Panc1 (cell line): ENCODE measurements at regions not wholly inside any gene's neighbourhood (a gene's known extent, or its start where the extent isn't known, plus 50 kb on each side); places are given as distances from the start of the nearest gene placed in this dataset.

ENCODE experiments used
- ATAC-seq: fragments of 200-7000 bp; cut with Tn5 transposase; 2 replicates; pipeline ENCODE4 v1.9.1; 2020; ENCODE audit warnings: mild to moderate bottlenecking, moderate library complexity
- BruUV-seq: library from RNA; stranded (reverse); fragments of 400-500 nt; replicated peaks from 2 replicates; lab custom pipeline; 2021; lab: Mats Ljungman, UMichigan
- CTCF ChIA-PET: fragments of 300-600 bp; sonication (Branson Sonifier 250); formaldehyde crosslinking; loops from one replicate; lab custom pipeline; 2022; ENCODE audit warnings: antibody characterized with exemption; lab: Charles Lee
- POLR2A ChIA-PET: fragments of 300-600 bp; sonication (Branson Sonifier 250); formaldehyde crosslinking; loops from one replicate; lab custom pipeline; 2022; ENCODE audit warnings: antibody characterized with exemption; lab: Charles Lee
- DNase-seq: peaks from one replicate; pipeline ENCODE4 v3.0.0-alpha.2; 2010; ENCODE audit warnings: low read depth, low spot score
- H3K27ac ChIP-seq: 2 replicates; pipeline ENCODE4 v1.5.1; 2011; ENCODE audit warnings: mild to moderate bottlenecking, low read length, inconsistent platforms
- H3K27me3 ChIP-seq: fragments of 200-500 bp; sonication (Bioruptor generic); 2 replicates; pipeline ENCODE4 v1.6.0; 2014; ENCODE audit warnings: low read length, inconsistent platforms; ENCODE audit not compliant: control insufficient read depth, insufficient read depth
- H3K36me3 ChIP-seq: fragments of 200-500 bp; sonication (Bioruptor generic); 2 replicates; pipeline ENCODE4 v1.5.1; 2014; ENCODE audit warnings: inconsistent platforms, mild to moderate bottlenecking, low read length, moderate library complexity; ENCODE audit not compliant: control insufficient read depth, insufficient read depth
- H3K4me1 ChIP-seq: 2 replicates; pipeline ENCODE4 v1.5.1; 2011; ENCODE audit warnings: inconsistent platforms, mild to moderate bottlenecking, low read length, moderate library complexity; ENCODE audit not compliant: control insufficient read depth, insufficient read depth
- H3K4me3 ChIP-seq, 2 experiments: 2 replicates each; pipeline ENCODE4 v1.5.1; 2011 to 2012; ENCODE audit warnings: low read depth in 2 of 2, low read length in 2 of 2, mild to moderate bottlenecking in 2 of 2, inconsistent platforms in 1 of 2, moderate library complexity in 1 of 2
- H3K9me3 ChIP-seq: fragments of 200-500 bp; sonication (Bioruptor generic); 2 replicates; pipeline ENCODE4 v1.5.1; 2014; ENCODE audit warnings: low read depth, mild to moderate bottlenecking, inconsistent platforms, low read length, moderate library complexity; ENCODE audit not compliant: control insufficient read depth, insufficient read depth
- POLR2AphosphoS5 ChIP-seq: IDR thresholded peaks from 2 replicates; pipeline ENCODE4 v1.6.1; 2012; ENCODE audit warnings: mild to moderate bottlenecking, low read depth, low read length, moderate library complexity
- SIN3A ChIP-seq: IDR thresholded peaks from 2 replicates; pipeline ENCODE4 v1.6.1; 2012; ENCODE audit warnings: low read depth, mild to moderate bottlenecking, low read length, moderate library complexity, borderline replicate concordance; ENCODE audit not compliant: insufficient read depth
- TCF7L2 ChIP-seq: IDR thresholded peaks from 2 replicates; pipeline ENCODE4 v1.6.1; 2011; ENCODE audit warnings: mild to moderate bottlenecking, low read depth, low read length, inconsistent platforms
- in situ Hi-C: cut with HindIII; loops from 2 replicates; pipeline ENCODE4 v1.10.0; 2016; ENCODE audit warnings: low sequenced_read_pairs, low pct_unique_long_range_greater_than_20kb
- intact Hi-C: fragments of 100-400 bp; cut with micrococcal nuclease; formaldehyde crosslinking; loops from one replicate; pipeline ENCODE4 v1.10.0; 2022; ENCODE audit not compliant: unreplicated experiment
- TF ChIP-seq, protein P1 (sequence below): fragments of 450-650 bp; IDR thresholded peaks from 2 replicates; pipeline ENCODE4 v1.5.1; 2017; ENCODE audit warnings: mild to moderate bottlenecking
- TF ChIP-seq, protein P2 (sequence below), 2 experiments: IDR thresholded peaks; 2 replicates each; pipeline ENCODE4 v1.6.1; 2011 to 2012; ENCODE audit warnings: low read depth in 2 of 2, control low read depth in 1 of 2, low read length in 1 of 2, mild to moderate bottlenecking in 1 of 2, moderate library complexity in 1 of 2; ENCODE audit not compliant: insufficient read depth in 1 of 2

DNA sequence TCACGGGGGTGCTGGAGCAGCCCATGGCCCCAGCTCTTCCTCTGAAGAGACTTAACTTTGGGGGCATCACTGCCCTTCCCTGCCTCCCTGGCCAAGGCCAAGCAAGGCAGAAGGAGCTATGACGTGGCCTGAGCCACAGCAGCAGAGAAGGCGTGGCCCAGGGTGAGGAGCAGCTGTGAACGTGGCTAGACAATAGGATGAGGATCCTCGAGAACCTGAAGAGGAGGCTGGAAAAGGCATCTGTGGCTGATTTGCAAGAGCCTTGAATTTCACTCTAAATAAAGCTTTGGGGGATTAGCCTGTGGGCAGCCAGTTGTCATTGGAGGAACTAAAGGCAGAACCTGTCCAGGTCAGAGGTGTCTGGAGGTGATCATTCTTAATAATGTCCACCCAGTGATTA, 652.9 kb upstream of the ID2 start:
- CTCF ChIA-PET, result no interaction called here
- intact Hi-C loops (no loop called here), in situ Hi-C loops (no loop called here)
- Histone ChIP-seq H3K36me3 (no peaks in the 10 kb centered on the region), H3K27me3 (no peaks in the 10 kb centered on the region), H3K4me1 (no peaks in the 10 kb centered on the region), H3K4me3 (no peak overlapping the region), H3K27ac (no peak overlapping the region), H3K9me3 (no peaks in the 10 kb centered on the region)
- DNase-seq (no peak), ATAC-seq (no peak)
- TF ChIP-seq POLR2AphosphoS5 (no peak), SIN3A (no peak), TCF7L2 (no peak)
- TF ChIP-seq, protein P1, sequence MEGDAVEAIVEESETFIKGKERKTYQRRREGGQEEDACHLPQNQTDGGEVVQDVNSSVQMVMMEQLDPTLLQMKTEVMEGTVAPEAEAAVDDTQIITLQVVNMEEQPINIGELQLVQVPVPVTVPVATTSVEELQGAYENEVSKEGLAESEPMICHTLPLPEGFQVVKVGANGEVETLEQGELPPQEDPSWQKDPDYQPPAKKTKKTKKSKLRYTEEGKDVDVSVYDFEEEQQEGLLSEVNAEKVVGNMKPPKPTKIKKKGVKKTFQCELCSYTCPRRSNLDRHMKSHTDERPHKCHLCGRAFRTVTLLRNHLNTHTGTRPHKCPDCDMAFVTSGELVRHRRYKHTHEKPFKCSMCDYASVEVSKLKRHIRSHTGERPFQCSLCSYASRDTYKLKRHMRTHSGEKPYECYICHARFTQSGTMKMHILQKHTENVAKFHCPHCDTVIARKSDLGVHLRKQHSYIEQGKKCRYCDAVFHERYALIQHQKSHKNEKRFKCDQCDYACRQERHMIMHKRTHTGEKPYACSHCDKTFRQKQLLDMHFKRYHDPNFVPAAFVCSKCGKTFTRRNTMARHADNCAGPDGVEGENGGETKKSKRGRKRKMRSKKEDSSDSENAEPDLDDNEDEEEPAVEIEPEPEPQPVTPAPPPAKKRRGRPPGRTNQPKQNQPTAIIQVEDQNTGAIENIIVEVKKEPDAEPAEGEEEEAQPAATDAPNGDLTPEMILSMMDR, result no peak
- TF ChIP-seq, protein P2, sequence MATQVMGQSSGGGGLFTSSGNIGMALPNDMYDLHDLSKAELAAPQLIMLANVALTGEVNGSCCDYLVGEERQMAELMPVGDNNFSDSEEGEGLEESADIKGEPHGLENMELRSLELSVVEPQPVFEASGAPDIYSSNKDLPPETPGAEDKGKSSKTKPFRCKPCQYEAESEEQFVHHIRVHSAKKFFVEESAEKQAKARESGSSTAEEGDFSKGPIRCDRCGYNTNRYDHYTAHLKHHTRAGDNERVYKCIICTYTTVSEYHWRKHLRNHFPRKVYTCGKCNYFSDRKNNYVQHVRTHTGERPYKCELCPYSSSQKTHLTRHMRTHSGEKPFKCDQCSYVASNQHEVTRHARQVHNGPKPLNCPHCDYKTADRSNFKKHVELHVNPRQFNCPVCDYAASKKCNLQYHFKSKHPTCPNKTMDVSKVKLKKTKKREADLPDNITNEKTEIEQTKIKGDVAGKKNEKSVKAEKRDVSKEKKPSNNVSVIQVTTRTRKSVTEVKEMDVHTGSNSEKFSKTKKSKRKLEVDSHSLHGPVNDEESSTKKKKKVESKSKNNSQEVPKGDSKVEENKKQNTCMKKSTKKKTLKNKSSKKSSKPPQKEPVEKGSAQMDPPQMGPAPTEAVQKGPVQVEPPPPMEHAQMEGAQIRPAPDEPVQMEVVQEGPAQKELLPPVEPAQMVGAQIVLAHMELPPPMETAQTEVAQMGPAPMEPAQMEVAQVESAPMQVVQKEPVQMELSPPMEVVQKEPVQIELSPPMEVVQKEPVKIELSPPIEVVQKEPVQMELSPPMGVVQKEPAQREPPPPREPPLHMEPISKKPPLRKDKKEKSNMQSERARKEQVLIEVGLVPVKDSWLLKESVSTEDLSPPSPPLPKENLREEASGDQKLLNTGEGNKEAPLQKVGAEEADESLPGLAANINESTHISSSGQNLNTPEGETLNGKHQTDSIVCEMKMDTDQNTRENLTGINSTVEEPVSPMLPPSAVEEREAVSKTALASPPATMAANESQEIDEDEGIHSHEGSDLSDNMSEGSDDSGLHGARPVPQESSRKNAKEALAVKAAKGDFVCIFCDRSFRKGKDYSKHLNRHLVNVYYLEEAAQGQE (IDR thresholded peaks at IDR 0.05; ENCODE audit: insufficient read depth in 1 of 2, low read depth in 2 of 2, low read length in 1 of 2), result no peak
- no TSS peak for BruUV-seq
- POLR2A ChIA-PET, result no interaction called here

DNA sequence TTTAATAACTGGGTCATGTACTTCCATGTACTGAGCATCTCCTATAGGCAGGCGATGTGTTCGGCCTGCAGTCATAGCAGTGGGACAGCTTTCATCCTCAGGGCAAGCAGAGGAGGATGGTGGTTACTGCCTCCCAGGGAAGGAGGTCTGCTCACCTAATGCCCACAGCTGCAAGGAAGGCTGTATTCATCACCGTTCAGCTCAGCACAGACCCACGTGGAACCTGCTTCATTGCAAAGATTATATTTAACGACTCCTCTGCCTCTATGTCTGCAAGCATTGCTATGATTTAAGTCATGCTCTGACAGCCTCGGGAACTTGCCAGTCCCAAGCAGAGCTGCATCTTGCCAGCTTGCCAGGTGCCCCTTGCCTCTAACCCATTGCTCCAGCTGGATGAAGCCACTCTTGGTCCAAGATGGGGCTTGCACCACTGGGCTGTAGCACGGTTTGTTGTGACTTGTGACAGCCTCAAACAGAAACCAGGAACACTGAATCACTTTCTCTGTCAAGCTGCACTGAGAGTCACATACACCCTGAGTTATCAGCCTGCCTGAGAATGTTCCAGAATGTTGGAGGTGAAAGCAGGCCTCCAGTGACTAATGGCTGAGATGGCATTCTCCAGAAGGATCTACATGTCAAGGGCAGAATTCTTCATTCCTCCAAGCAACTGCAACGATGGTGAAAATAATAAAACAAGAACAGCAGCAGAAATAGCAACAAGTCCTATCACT, 651.1 kb upstream of the ID2 start:
- H3K4me1 ChIP-seq, result no peaks in the 10 kb centered on the region
- no peak overlapping the region for H3K27ac ChIP-seq
- H3K4me3 ChIP-seq, result no peak overlapping the region
- DNase-seq, result no peak
- TF ChIP-seq, protein P1, result no peak
- TF ChIP-seq TCF7L2 (no peak), POLR2AphosphoS5 (no peak), SIN3A (no peak)
- TF ChIP-seq, protein P2 (IDR thresholded peaks at IDR 0.05; ENCODE audit: insufficient read depth in 1 of 2, low read depth in 2 of 2, low read length in 1 of 2), result no peak
- H3K9me3 ChIP-seq, result no peaks in the 10 kb centered on the region
- BruUV-seq, result no TSS peak
- H3K36me3 ChIP-seq, result no peaks in the 10 kb centered on the region
- H3K27me3 ChIP-seq, result no peaks in the 10 kb centered on the region
- in situ Hi-C loops, result no loop called here
- CTCF ChIA-PET, result no interaction called here
- intact Hi-C loops, result no loop called here
- ATAC-seq, result no peak
- POLR2A ChIA-PET, result no interaction called here
